ENCODE measurements at regions not wholly inside any gene's neighbourhood (a gene's known extent, or its start where the extent isn't known, plus 50 kb on each side); places are given as distances from the start of the nearest gene placed in this dataset.

DNA sequence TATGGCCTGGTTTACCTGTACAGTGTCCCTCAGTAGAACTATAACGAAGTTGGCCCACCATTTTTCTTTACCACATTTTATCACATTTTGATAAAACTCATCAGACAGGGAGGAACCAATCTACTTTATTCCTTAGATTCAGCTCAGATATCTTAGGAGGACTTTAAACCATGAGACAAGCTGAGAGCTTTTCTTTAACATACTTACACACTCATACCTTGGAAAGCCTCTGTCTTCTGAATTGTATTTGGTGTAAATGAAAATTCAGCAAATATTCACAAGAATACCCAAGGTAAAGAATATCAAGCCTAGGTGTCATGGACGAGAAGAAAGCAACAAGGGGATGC lies 313.2 kb downstream of the ENC1 start:
- Mint-ChIP-seq H3K4me1 (peaks cover 14 to 18% (median 15%) of the 10 kb centered on the region in 3 donors), H3K27me3 (peaks cover under 1 to 7% of the 10 kb centered on the region in 2 donors), H3K36me3 (no peaks in the 10 kb centered on the region), H3K9me3 (no peaks in the 10 kb centered on the region), H3K27ac (no peak overlapping the region), H3K4me3 (no peak overlapping the region)
- 0% methylated on average over 1 of the region's 2 CpGs for WGBS (ENCODE audit: insufficient coverage)
- Histone ChIP-seq H3K9me3 (no peaks in the 10 kb centered on the region), H3K36me3 (ENCODE audit: control insufficient read depth in 2 of 2, extremely low read depth in 1 of 2, insufficient read depth in 1 of 2, low read length in 1 of 2) (no peaks in the 10 kb centered on the region), H3K4me1 (ENCODE audit: control insufficient read depth in 1 of 2, extremely low read depth in 1 of 2, insufficient read depth in 2 of 2, low read length in 2 of 2) (peaks cover 11 to 12% of the 10 kb centered on the region in 2 experiments), H3K27me3 (replicated peaks in 1 of 2; ENCODE audit: control insufficient read depth in 2 of 2, extremely low read depth in 1 of 2, insufficient read depth in 2 of 2, low read length in 1 of 2) (no peaks in the 10 kb centered on the region), H3K4me3 (ENCODE audit: control insufficient read depth in 1 of 2, extremely low read depth in 1 of 2, low read length in 1 of 2) (no peak overlapping the region), H3K27ac (ENCODE audit: low read length) (no peak overlapping the region)
- ATAC-seq (replicated peaks in 1 of 4) (no peak), DNase-seq (no peak)
- ChIA-PET POLR2A (no interaction called here), CTCF (no interaction called here)

- Histone ChIP-seq H3K4me3 (ENCODE audit: control insufficient read depth in 1 of 2, extremely low read depth in 1 of 2, low read length in 1 of 2) (no peak overlapping the region), H3K4me1 (ENCODE audit: control insufficient read depth in 1 of 2, extremely low read depth in 1 of 2, insufficient read depth in 2 of 2, low read length in 2 of 2) (peaks cover 11 to 12% of the 10 kb centered on the region in 2 experiments), H3K27ac (ENCODE audit: low read length) (no peak overlapping the region), H3K9me3 (no peaks in the 10 kb centered on the region), H3K27me3 (replicated peaks in 1 of 2; ENCODE audit: control insufficient read depth in 2 of 2, extremely low read depth in 1 of 2, insufficient read depth in 2 of 2, low read length in 1 of 2) (no peaks in the 10 kb centered on the region), H3K36me3 (ENCODE audit: control insufficient read depth in 2 of 2, extremely low read depth in 1 of 2, insufficient read depth in 1 of 2, low read length in 1 of 2) (no peaks in the 10 kb centered on the region)
- Mint-ChIP-seq H3K9me3 (no peaks in the 10 kb centered on the region), H3K4me3 (no peak overlapping the region), H3K27me3 (peaks cover 2 to 6% of the 10 kb centered on the region in 2 donors), H3K36me3 (no peaks in the 10 kb centered on the region), H3K4me1 (peaks cover 14 to 18% (median 15%) of the 10 kb centered on the region in 3 donors), H3K27ac (no peak overlapping the region)
- ATAC-seq (replicated peaks in 1 of 4) (peak; percentile 18 to 67 (median 49)), DNase-seq (peak in 32 of 35 experiments; percentile 1 to 78 (median 32))
- POLR2A ChIA-PET, result no interaction called here
- CTCF ChIA-PET, result no interaction called here
- 13% methylated on average over 4 of the region's 6 CpGs for WGBS (ENCODE audit: insufficient coverage)
Observed at GRCh38 chr5:74326571-74327338, 313.8 kb downstream of the ENC1 start.

DNA sequence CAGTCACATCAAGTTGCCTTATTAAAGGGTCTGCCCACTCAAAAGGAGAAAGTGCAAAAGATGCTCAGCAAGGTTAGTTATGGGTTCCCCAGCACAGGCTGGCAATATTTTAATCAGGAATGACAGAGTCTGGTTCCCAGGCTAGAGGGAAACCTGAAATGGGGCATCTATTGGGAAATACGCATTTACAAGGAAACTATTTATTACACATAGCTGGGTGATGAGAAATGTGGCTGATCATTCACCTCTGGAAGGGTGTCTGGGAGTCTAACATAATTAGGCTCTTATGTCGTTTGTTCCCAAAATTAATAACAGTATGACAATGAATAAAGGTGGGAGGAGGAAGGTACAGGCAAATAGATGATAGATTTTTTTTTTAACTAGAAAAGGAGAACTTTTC lies 314.7 kb downstream of the ENC1 start:
- no peak overlapping the region for H3K4me3 ChIP-seq (ENCODE audit: control insufficient read depth in 1 of 2, extremely low read depth in 1 of 2, low read length in 1 of 2)
- no peak overlapping the region for H3K27ac ChIP-seq (ENCODE audit: low read length)
- Mint-ChIP-seq H3K4me1 (peaks cover 14 to 18% (median 15%) of the 10 kb centered on the region in 3 donors), H3K4me3 (no peak overlapping the region), H3K9me3 (no peaks in the 10 kb centered on the region), H3K27ac (no peak overlapping the region), H3K27me3 (peaks cover under 1 to 2% of the 10 kb centered on the region in 2 donors), H3K36me3 (no peaks in the 10 kb centered on the region)
- DNase-seq (no peak), ATAC-seq (replicated peaks in 1 of 4) (no peak)
- no CpG with 5 or more reads among the region's 2 CpGs for WGBS (ENCODE audit: insufficient coverage)
- peaks cover 11 to 12% of the 10 kb centered on the region in 2 experiments for H3K4me1 ChIP-seq (ENCODE audit: control insufficient read depth in 1 of 2, extremely low read depth in 1 of 2, insufficient read depth in 2 of 2, low read length in 2 of 2)
- POLR2A ChIA-PET, result no interaction called here
- H3K9me3 ChIP-seq, result no peaks in the 10 kb centered on the region
- H3K36me3 ChIP-seq (ENCODE audit: control insufficient read depth in 2 of 2, extremely low read depth in 1 of 2, insufficient read depth in 1 of 2, low read length in 1 of 2), result no peaks in the 10 kb centered on the region
- no peaks in the 10 kb centered on the region for H3K27me3 ChIP-seq (replicated peaks in 1 of 2; ENCODE audit: control insufficient read depth in 2 of 2, extremely low read depth in 1 of 2, insufficient read depth in 2 of 2, low read length in 1 of 2)
- CTCF ChIA-PET, result no interaction called here

GRCh38 chr5:74324556-74324955 lies 316.0 kb downstream of the ENC1 start:
- H3K9me3 Mint-ChIP-seq, result no peaks in the 10 kb centered on the region
- no peaks in the 10 kb centered on the region for H3K27me3 ChIP-seq (replicated peaks in 1 of 2; ENCODE audit: control insufficient read depth in 2 of 2, extremely low read depth in 1 of 2, insufficient read depth in 2 of 2, low read length in 1 of 2)
- no peak overlapping the region for H3K4me3 Mint-ChIP-seq

GRCh38 chr5:74322944-74323343 lies 317.6 kb downstream of the ENC1 start:
- POLR2A ChIA-PET, result no interaction called here
- H3K27me3 ChIP-seq (replicated peaks in 1 of 2; ENCODE audit: control insufficient read depth in 2 of 2, extremely low read depth in 1 of 2, insufficient read depth in 2 of 2, low read length in 1 of 2), result no peaks in the 10 kb centered on the region
- peaks cover 11 to 12% of the 10 kb centered on the region in 2 experiments for H3K4me1 ChIP-seq (ENCODE audit: control insufficient read depth in 1 of 2, extremely low read depth in 1 of 2, insufficient read depth in 2 of 2, low read length in 2 of 2)
- Mint-ChIP-seq H3K27me3 (peaks cover 0 to 4% of the 10 kb centered on the region in 2 donors), H3K36me3 (no peaks in the 10 kb centered on the region), H3K4me1 (peaks cover 14 to 15% (median 15%) of the 10 kb centered on the region in 3 donors), H3K9me3 (no peaks in the 10 kb centered on the region), H3K27ac (no peak overlapping the region), H3K4me3 (no peak overlapping the region)
- CTCF ChIA-PET, result no interaction called here
- no peak overlapping the region for H3K27ac ChIP-seq (ENCODE audit: low read length)
- H3K4me3 ChIP-seq (ENCODE audit: control insufficient read depth in 1 of 2, extremely low read depth in 1 of 2, low read length in 1 of 2), result no peak overlapping the region
- WGBS (ENCODE audit: insufficient coverage), result no CpG with 5 or more reads among the region's 3 CpGs
- DNase-seq (no peak), ATAC-seq (replicated peaks in 1 of 4) (no peak)
- H3K9me3 ChIP-seq, result no peaks in the 10 kb centered on the region
- no peaks in the 10 kb centered on the region for H3K36me3 ChIP-seq (ENCODE audit: control insufficient read depth in 2 of 2, extremely low read depth in 1 of 2, insufficient read depth in 1 of 2, low read length in 1 of 2)

More at GRCh38 chr5:74324556-74324955, 316.0 kb downstream of the ENC1 start:
- Histone ChIP-seq H3K4me1 (ENCODE audit: control insufficient read depth in 1 of 2, extremely low read depth in 1 of 2, insufficient read depth in 2 of 2, low read length in 2 of 2) (peaks cover 11 to 12% of the 10 kb centered on the region in 2 experiments), H3K4me3 (ENCODE audit: control insufficient read depth in 1 of 2, extremely low read depth in 1 of 2, low read length in 1 of 2) (no peak overlapping the region), H3K27ac (ENCODE audit: low read length) (no peak overlapping the region), H3K36me3 (ENCODE audit: control insufficient read depth in 2 of 2, extremely low read depth in 1 of 2, insufficient read depth in 1 of 2, low read length in 1 of 2) (no peaks in the 10 kb centered on the region), H3K9me3 (no peaks in the 10 kb centered on the region)
- no peaks in the 10 kb centered on the region for H3K36me3 Mint-ChIP-seq
- H3K27ac Mint-ChIP-seq, result no peak overlapping the region
- WGBS (ENCODE audit: insufficient coverage), result 89% methylated on average over 4 of the region's 4 CpGs
- DNase-seq (no peak), ATAC-seq (replicated peaks in 1 of 4) (no peak)
- ChIA-PET POLR2A (no interaction called here), CTCF (no interaction called here)
- peaks cover 14 to 18% (median 15%) of the 10 kb centered on the region in 3 donors for H3K4me1 Mint-ChIP-seq
- H3K27me3 Mint-ChIP-seq, result peaks cover 0 to 4% of the 10 kb centered on the region in 2 donors

- Mint-ChIP-seq H3K4me3 (no peak overlapping the region), H3K9me3 (no peaks in the 10 kb centered on the region), H3K27me3 (peaks cover 0 to 4% of the 10 kb centered on the region in 2 donors), H3K4me1 (peaks cover 8 to 12% (median 11%) of the 10 kb centered on the region in 3 donors), H3K36me3 (no peaks in the 10 kb centered on the region), H3K27ac (no peak overlapping the region)
- Histone ChIP-seq H3K4me3 (ENCODE audit: control insufficient read depth in 1 of 2, extremely low read depth in 1 of 2, low read length in 1 of 2) (no peak overlapping the region), H3K27me3 (replicated peaks in 1 of 2; ENCODE audit: control insufficient read depth in 2 of 2, extremely low read depth in 1 of 2, insufficient read depth in 2 of 2, low read length in 1 of 2) (no peaks in the 10 kb centered on the region), H3K4me1 (ENCODE audit: control insufficient read depth in 1 of 2, extremely low read depth in 1 of 2, insufficient read depth in 2 of 2, low read length in 2 of 2) (peaks cover 7 to 11% of the 10 kb centered on the region in 2 experiments), H3K9me3 (no peaks in the 10 kb centered on the region), H3K27ac (ENCODE audit: low read length) (no peak overlapping the region), H3K36me3 (ENCODE audit: control insufficient read depth in 2 of 2, extremely low read depth in 1 of 2, insufficient read depth in 1 of 2, low read length in 1 of 2) (no peaks in the 10 kb centered on the region)
- no peak for DNase-seq
- 53% methylated on average over 2 of the region's 2 CpGs for WGBS (ENCODE audit: insufficient coverage)
- no peak for ATAC-seq (replicated peaks in 1 of 4)
- CTCF ChIA-PET, result no interaction called here
- POLR2A ChIA-PET, result no interaction called here
Observed at GRCh38 chr5:74322191-74322590, 318.3 kb downstream of the ENC1 start.

Measured in T-cell (primary cell).